WTC11 (cell line): ENCODE measurements at regions not wholly inside any gene's neighbourhood (a gene's known extent, or its start where the extent isn't known, plus 50 kb on each side); places are given as distances from the start of the nearest gene placed in this dataset.

ENCODE experiments used
- ATAC-seq: fragments of 200-7000 bp; cut with Tn5 transposase; 2 replicates; pipeline ENCODE4 v1.10.0; 2021; ENCODE audit warnings: mild to moderate bottlenecking, moderate library complexity
- CTCF ChIA-PET: fragments of 300-600 bp; sonication (Branson Sonifier 250); formaldehyde crosslinking; loops from one replicate; lab custom pipeline; 2021; ENCODE audit warnings: antibody characterized with exemption; lab: Charles Lee
- POLR2A ChIA-PET: fragments of 350-600 bp; sonication (Branson Sonifier 250); formaldehyde crosslinking; loops from one replicate; lab custom pipeline; 2021; ENCODE audit warnings: antibody characterized with exemption; lab: Charles Lee
- DNase-seq: peaks from one replicate; pipeline ENCODE4 v3.0.0; 2021; ENCODE audit warnings: low spot score
- H3K27ac Mint-ChIP-seq: 2 replicates; pipeline ENCODE4 v1.8.0; 2021; ENCODE audit warnings: mixed read lengths
- H3K27me3 Mint-ChIP-seq: 2 replicates; pipeline ENCODE4 v1.8.0; 2021; ENCODE audit warnings: low read depth, mild to moderate bottlenecking, moderate library complexity, mixed read lengths
- H3K36me3 Mint-ChIP-seq: 2 replicates; pipeline ENCODE4 v1.8.0; 2021; ENCODE audit warnings: mixed read lengths
- H3K4me1 Mint-ChIP-seq: 2 replicates; pipeline ENCODE4 v1.8.0; 2022; ENCODE audit warnings: mixed read lengths
- H3K4me3 Mint-ChIP-seq: 2 replicates; pipeline ENCODE4 v1.8.0; 2021; ENCODE audit warnings: mild to moderate bottlenecking, moderate library complexity, mixed read lengths
- H3K9me3 Mint-ChIP-seq: 2 replicates; pipeline ENCODE4 v1.8.0; 2021; ENCODE audit warnings: mixed read lengths
- CBFB ChIP-seq: sonication (generic); formaldehyde crosslinking; IDR thresholded peaks from 2 replicates; pipeline ENCODE4 v1.8.1; 2022; ENCODE audit warnings: mild to moderate bottlenecking, low read depth, missing genetic modification reagents
- EMX1 ChIP-seq: fragments of 250-450 bp; sonication (Bioruptor Pico); IDR thresholded peaks from 2 replicates; pipeline ENCODE4 v1.8.0; 2021; ENCODE audit warnings: mild to moderate bottlenecking
- ESRRA ChIP-seq: sonication (generic); formaldehyde crosslinking; IDR thresholded peaks from 2 replicates; pipeline ENCODE4 v1.8.1; 2022; ENCODE audit warnings: mild to moderate bottlenecking, missing genetic modification reagents, borderline replicate concordance
- FOXJ3 ChIP-seq: sonication (generic); formaldehyde crosslinking; IDR thresholded peaks from 2 replicates; pipeline ENCODE4 v1.9.0; 2021; ENCODE audit warnings: missing genetic modification reagents, mild to moderate bottlenecking, borderline replicate concordance
- IRF2 ChIP-seq: sonication (generic); formaldehyde crosslinking; IDR thresholded peaks from 2 replicates; pipeline ENCODE4 v1.8.0; 2022; ENCODE audit warnings: low read depth, missing genetic modification reagents, borderline replicate concordance
- MXD4 ChIP-seq: fragments of 250-450 bp; sonication (Bioruptor Pico); IDR thresholded peaks from 2 replicates; pipeline ENCODE4 v1.8.0; 2021; ENCODE audit warnings: mild to moderate bottlenecking, moderate library complexity, borderline replicate concordance
- NFE2L1 ChIP-seq: sonication (generic); formaldehyde crosslinking; IDR thresholded peaks from 2 replicates; pipeline ENCODE4 v1.8.1; 2023; ENCODE audit warnings: missing genetic modification reagents
- SMAD3 ChIP-seq: sonication (generic); formaldehyde crosslinking; IDR thresholded peaks from 2 replicates; pipeline ENCODE4 v1.8.0; 2022; ENCODE audit warnings: missing genetic modification reagents, mild to moderate bottlenecking, borderline replicate concordance
- ZNF121 ChIP-seq: sonication (generic); formaldehyde crosslinking; IDR thresholded peaks from 2 replicates; pipeline ENCODE4 v1.8.0; 2023; ENCODE audit warnings: missing genetic modification reagents
- ZNF219 ChIP-seq: sonication (generic); formaldehyde crosslinking; IDR thresholded peaks from 2 replicates; pipeline ENCODE4 v1.8.0; 2023; ENCODE audit warnings: missing genetic modification reagents, mild to moderate bottlenecking, borderline replicate concordance
- ZNF396 ChIP-seq: fragments of 250-450 bp; sonication (Bioruptor Pico); IDR thresholded peaks from 2 replicates; pipeline ENCODE4 v1.8.0; 2021; ENCODE audit warnings: mild to moderate bottlenecking, moderate library complexity, borderline replicate concordance
- TF ChIP-seq, protein P1 (sequence below): sonication (generic); formaldehyde crosslinking; IDR thresholded peaks from 2 replicates; pipeline ENCODE4 v1.8.0; 2023; ENCODE audit warnings: mild to moderate bottlenecking, missing genetic modification reagents
- TF ChIP-seq, protein P2 (sequence below): sonication (generic); formaldehyde crosslinking; IDR thresholded peaks from 2 replicates; pipeline ENCODE4 v1.8.1; 2023; ENCODE audit warnings: mild to moderate bottlenecking, moderate library complexity, missing genetic modification reagents
- TF ChIP-seq, protein P3 (sequence below): fragments of 200-600 bp; IDR thresholded peaks from 2 replicates; pipeline ENCODE4 v1.8.0; 2022; ENCODE audit warnings: antibody characterized with exemption
- TF ChIP-seq, protein P4 (sequence below): sonication (generic); formaldehyde crosslinking; IDR thresholded peaks from 2 replicates; pipeline ENCODE4 v1.8.1; 2022; ENCODE audit warnings: low read depth, mild to moderate bottlenecking, moderate library complexity, missing genetic modification reagents, borderline replicate concordance
- TF ChIP-seq, protein P5 (sequence below): sonication (generic); formaldehyde crosslinking; IDR thresholded peaks from 2 replicates; pipeline ENCODE4 v1.8.0; 2022; ENCODE audit warnings: mild to moderate bottlenecking, missing genetic modification reagents
- TF ChIP-seq, protein P6 (sequence below): sonication (generic); formaldehyde crosslinking; IDR thresholded peaks from 2 replicates; pipeline ENCODE4 v1.8.1; 2022; ENCODE audit warnings: low read depth, missing genetic modification reagents, borderline replicate concordance
- TF ChIP-seq, protein P7 (sequence below): sonication (generic); formaldehyde crosslinking; IDR thresholded peaks from 2 replicates; pipeline ENCODE4 v1.8.0; 2023; ENCODE audit warnings: missing genetic modification reagents, mild to moderate bottlenecking, borderline replicate concordance
- TF ChIP-seq, protein P8 (sequence below): sonication (generic); formaldehyde crosslinking; IDR thresholded peaks from 2 replicates; pipeline ENCODE4 v1.8.1; 2022; ENCODE audit warnings: mild to moderate bottlenecking, moderate library complexity, missing genetic modification reagents

DNA sequence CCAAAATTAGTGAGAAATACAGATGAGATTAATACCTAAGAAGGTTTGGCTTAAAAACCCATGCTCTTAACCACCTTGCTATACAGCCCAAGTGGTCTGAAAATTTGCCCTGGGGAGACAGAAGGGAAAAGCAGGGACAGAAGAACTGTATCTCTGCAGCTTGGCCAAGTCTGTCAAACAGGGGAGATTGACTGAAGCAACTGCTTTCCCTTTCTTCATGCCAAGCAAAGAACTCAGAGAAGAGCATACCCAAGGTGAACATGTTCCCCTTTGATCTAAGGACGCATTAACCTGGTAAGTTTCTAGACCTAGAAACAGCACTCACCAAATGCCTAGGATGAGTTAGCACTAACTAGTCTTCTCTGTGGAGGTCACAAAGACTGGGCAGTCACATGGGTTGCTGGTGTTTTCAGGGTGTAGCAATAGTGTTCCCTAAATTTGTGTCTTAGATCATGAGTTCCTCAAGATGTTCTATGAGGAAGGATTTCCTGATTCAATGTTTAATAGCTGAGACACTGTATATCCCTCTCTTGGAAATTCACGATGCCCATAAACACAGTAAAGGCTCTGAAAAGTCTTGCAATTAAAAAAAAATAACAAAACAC lies 75.6 kb upstream of the GRAMD1B start:
- H3K27me3 Mint-ChIP-seq = peaks cover 42% of the 10 kb centered on the region
- no peak overlapping the region for H3K4me3 Mint-ChIP-seq
- H3K4me1 Mint-ChIP-seq = peaks cover 28% of the 10 kb centered on the region
- TF ChIP-seq CBFB = no peak
- no peak for TF ChIP-seq FOXJ3 (CRISPR knock-in tag)
- TF ChIP-seq, protein P1, sequence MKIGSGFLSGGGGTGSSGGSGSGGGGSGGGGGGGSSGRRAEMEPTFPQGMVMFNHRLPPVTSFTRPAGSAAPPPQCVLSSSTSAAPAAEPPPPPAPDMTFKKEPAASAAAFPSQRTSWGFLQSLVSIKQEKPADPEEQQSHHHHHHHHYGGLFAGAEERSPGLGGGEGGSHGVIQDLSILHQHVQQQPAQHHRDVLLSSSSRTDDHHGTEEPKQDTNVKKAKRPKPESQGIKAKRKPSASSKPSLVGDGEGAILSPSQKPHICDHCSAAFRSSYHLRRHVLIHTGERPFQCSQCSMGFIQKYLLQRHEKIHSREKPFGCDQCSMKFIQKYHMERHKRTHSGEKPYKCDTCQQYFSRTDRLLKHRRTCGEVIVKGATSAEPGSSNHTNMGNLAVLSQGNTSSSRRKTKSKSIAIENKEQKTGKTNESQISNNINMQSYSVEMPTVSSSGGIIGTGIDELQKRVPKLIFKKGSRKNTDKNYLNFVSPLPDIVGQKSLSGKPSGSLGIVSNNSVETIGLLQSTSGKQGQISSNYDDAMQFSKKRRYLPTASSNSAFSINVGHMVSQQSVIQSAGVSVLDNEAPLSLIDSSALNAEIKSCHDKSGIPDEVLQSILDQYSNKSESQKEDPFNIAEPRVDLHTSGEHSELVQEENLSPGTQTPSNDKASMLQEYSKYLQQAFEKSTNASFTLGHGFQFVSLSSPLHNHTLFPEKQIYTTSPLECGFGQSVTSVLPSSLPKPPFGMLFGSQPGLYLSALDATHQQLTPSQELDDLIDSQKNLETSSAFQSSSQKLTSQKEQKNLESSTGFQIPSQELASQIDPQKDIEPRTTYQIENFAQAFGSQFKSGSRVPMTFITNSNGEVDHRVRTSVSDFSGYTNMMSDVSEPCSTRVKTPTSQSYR (CRISPR knock-in tag) = no peak
- no peak for TF ChIP-seq ZNF219 (CRISPR knock-in tag)
- no peak for TF ChIP-seq ZNF396 (CRISPR knock-in tag)
- TF ChIP-seq, protein P2, sequence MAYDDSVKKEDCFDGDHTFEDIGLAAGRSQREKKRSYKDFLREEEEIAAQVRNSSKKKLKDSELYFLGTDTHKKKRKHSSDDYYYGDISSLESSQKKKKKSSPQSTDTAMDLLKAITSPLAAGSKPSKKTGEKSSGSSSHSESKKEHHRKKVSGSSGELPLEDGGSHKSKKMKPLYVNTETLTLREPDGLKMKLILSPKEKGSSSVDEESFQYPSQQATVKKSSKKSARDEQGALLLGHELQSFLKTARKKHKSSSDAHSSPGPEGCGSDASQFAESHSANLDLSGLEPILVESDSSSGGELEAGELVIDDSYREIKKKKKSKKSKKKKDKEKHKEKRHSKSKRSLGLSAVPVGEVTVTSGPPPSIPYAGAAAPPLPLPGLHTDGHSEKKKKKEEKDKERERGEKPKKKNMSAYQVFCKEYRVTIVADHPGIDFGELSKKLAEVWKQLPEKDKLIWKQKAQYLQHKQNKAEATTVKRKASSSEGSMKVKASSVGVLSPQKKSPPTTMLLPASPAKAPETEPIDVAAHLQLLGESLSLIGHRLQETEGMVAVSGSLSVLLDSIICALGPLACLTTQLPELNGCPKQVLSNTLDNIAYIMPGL (CRISPR knock-in tag) = no peak
- no peak for TF ChIP-seq SMAD3 (CRISPR knock-in tag)
- no peak for TF ChIP-seq ZNF121 (CRISPR knock-in tag)
- TF ChIP-seq, protein P3, sequence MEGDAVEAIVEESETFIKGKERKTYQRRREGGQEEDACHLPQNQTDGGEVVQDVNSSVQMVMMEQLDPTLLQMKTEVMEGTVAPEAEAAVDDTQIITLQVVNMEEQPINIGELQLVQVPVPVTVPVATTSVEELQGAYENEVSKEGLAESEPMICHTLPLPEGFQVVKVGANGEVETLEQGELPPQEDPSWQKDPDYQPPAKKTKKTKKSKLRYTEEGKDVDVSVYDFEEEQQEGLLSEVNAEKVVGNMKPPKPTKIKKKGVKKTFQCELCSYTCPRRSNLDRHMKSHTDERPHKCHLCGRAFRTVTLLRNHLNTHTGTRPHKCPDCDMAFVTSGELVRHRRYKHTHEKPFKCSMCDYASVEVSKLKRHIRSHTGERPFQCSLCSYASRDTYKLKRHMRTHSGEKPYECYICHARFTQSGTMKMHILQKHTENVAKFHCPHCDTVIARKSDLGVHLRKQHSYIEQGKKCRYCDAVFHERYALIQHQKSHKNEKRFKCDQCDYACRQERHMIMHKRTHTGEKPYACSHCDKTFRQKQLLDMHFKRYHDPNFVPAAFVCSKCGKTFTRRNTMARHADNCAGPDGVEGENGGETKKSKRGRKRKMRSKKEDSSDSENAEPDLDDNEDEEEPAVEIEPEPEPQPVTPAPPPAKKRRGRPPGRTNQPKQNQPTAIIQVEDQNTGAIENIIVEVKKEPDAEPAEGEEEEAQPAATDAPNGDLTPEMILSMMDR = no peak
- TF ChIP-seq MXD4 (CRISPR knock-in tag) = no peak
- no peak for TF ChIP-seq ESRRA
- TF ChIP-seq EMX1 (CRISPR knock-in tag) = no peak
- TF ChIP-seq IRF2 (CRISPR knock-in tag) = no peak
- TF ChIP-seq, protein P4, sequence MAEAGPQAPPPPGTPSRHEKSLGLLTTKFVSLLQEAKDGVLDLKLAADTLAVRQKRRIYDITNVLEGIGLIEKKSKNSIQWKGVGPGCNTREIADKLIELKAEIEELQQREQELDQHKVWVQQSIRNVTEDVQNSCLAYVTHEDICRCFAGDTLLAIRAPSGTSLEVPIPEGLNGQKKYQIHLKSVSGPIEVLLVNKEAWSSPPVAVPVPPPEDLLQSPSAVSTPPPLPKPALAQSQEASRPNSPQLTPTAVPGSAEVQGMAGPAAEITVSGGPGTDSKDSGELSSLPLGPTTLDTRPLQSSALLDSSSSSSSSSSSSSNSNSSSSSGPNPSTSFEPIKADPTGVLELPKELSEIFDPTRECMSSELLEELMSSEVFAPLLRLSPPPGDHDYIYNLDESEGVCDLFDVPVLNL (CRISPR knock-in tag) = no peak
- TF ChIP-seq, protein P5, sequence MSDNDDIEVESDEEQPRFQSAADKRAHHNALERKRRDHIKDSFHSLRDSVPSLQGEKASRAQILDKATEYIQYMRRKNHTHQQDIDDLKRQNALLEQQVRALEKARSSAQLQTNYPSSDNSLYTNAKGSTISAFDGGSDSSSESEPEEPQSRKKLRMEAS (CRISPR knock-in tag) = no peak
- TF ChIP-seq NFE2L1 = no peak
- TF ChIP-seq, protein P6, sequence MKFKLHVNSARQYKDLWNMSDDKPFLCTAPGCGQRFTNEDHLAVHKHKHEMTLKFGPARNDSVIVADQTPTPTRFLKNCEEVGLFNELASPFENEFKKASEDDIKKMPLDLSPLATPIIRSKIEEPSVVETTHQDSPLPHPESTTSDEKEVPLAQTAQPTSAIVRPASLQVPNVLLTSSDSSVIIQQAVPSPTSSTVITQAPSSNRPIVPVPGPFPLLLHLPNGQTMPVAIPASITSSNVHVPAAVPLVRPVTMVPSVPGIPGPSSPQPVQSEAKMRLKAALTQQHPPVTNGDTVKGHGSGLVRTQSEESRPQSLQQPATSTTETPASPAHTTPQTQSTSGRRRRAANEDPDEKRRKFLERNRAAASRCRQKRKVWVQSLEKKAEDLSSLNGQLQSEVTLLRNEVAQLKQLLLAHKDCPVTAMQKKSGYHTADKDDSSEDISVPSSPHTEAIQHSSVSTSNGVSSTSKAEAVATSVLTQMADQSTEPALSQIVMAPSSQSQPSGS (CRISPR knock-in tag) = no peak
- TF ChIP-seq, protein P7, sequence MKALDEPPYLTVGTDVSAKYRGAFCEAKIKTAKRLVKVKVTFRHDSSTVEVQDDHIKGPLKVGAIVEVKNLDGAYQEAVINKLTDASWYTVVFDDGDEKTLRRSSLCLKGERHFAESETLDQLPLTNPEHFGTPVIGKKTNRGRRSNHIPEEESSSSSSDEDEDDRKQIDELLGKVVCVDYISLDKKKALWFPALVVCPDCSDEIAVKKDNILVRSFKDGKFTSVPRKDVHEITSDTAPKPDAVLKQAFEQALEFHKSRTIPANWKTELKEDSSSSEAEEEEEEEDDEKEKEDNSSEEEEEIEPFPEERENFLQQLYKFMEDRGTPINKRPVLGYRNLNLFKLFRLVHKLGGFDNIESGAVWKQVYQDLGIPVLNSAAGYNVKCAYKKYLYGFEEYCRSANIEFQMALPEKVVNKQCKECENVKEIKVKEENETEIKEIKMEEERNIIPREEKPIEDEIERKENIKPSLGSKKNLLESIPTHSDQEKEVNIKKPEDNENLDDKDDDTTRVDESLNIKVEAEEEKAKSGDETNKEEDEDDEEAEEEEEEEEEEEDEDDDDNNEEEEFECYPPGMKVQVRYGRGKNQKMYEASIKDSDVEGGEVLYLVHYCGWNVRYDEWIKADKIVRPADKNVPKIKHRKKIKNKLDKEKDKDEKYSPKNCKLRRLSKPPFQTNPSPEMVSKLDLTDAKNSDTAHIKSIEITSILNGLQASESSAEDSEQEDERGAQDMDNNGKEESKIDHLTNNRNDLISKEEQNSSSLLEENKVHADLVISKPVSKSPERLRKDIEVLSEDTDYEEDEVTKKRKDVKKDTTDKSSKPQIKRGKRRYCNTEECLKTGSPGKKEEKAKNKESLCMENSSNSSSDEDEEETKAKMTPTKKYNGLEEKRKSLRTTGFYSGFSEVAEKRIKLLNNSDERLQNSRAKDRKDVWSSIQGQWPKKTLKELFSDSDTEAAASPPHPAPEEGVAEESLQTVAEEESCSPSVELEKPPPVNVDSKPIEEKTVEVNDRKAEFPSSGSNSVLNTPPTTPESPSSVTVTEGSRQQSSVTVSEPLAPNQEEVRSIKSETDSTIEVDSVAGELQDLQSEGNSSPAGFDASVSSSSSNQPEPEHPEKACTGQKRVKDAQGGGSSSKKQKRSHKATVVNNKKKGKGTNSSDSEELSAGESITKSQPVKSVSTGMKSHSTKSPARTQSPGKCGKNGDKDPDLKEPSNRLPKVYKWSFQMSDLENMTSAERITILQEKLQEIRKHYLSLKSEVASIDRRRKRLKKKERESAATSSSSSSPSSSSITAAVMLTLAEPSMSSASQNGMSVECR (CRISPR knock-in tag) = no peak
- TF ChIP-seq, protein P8, sequence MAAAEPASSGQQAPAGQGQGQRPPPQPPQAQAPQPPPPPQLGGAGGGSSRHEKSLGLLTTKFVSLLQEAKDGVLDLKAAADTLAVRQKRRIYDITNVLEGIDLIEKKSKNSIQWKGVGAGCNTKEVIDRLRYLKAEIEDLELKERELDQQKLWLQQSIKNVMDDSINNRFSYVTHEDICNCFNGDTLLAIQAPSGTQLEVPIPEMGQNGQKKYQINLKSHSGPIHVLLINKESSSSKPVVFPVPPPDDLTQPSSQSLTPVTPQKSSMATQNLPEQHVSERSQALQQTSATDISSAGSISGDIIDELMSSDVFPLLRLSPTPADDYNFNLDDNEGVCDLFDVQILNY (CRISPR knock-in tag) = no peak
- no peaks in the 10 kb centered on the region for H3K9me3 Mint-ChIP-seq
- no peaks in the 10 kb centered on the region for H3K36me3 Mint-ChIP-seq
- ChIA-PET POLR2A (no interaction called here), CTCF (interaction anchor here (1.0 to 1.5 kb wide), 2 partner anchors 50 to 93 kb away, joined by 3 to 4 read pairs; no protein-coding TSS in a partner anchor)
- no peak for ATAC-seq
- no peak for DNase-seq
- no peak overlapping the region for H3K27ac Mint-ChIP-seq
